IMR-90 (cell line): ENCODE measurements at regions not wholly inside any gene's neighbourhood (a gene's known extent, or its start where the extent isn't known, plus 50 kb on each side); places are given as distances from the start of the nearest gene placed in this dataset.

ENCODE experiments used
- ATAC-seq: fragments of 200-7000 bp; cut with Tn5 transposase; 2 replicates; pipeline ENCODE4 v1.9.1; 2020; ENCODE audit warnings: low read depth, mild to moderate bottlenecking, moderate library complexity
- BruUV-seq: library from RNA; stranded (reverse); fragments of 400-500 nt; replicated peaks from 2 replicates; lab custom pipeline; 2021; lab: Mats Ljungman, UMichigan
- CTCF ChIA-PET: fragments of 300-600 bp; formaldehyde crosslinking; extraction: SDS; loops from one replicate; lab custom pipeline; 2021; ENCODE audit warnings: antibody characterized with exemption; lab: Yijun Ruan, JAX
- POLR2A ChIA-PET: fragments of 300-600 bp; sonication (Branson Sonifier 250); formaldehyde crosslinking; loops from one replicate; lab custom pipeline; 2022; ENCODE audit warnings: antibody characterized with exemption; ENCODE audit not compliant: unreplicated experiment; lab: Charles Lee
- DNase-seq: peaks from one replicate; pipeline ENCODE4 v3.0.0; 2013
- H2AFZ ChIP-seq: replicated peaks from 2 replicates; pipeline ENCODE3; 2013; ENCODE audit warnings: low read length, mild to moderate bottlenecking; ENCODE audit not compliant: poor library complexity
- H2AK5ac ChIP-seq: 2 replicates; pipeline ENCODE4 v1.6.1; 2013; ENCODE audit warnings: low read depth, low read length, inconsistent platforms
- H2AK9ac ChIP-seq: replicated peaks from 2 replicates; pipeline ENCODE3; 2013; ENCODE audit warnings: mild to moderate bottlenecking, low read depth, low read length, moderate library complexity; ENCODE audit not compliant: poor library complexity
- H2BK120ac ChIP-seq: 2 replicates; pipeline ENCODE4 v1.6.1; 2013; ENCODE audit warnings: low read depth, low read length, inconsistent platforms
- H2BK15ac ChIP-seq: 3 replicates; pipeline ENCODE4 v1.6.1; 2013; ENCODE audit warnings: low read depth, low read length, inconsistent platforms
- H2BK20ac ChIP-seq: 2 replicates; pipeline ENCODE4 v1.6.1; 2013; ENCODE audit warnings: low read depth, mild to moderate bottlenecking, inconsistent platforms, low read length, moderate library complexity
- H2BK5ac ChIP-seq: 2 replicates; pipeline ENCODE4 v1.6.1; 2013; ENCODE audit warnings: mild to moderate bottlenecking, low read depth, low read length, inconsistent platforms; ENCODE audit not compliant: poor library complexity, severe bottlenecking
- H3K14ac ChIP-seq: replicated peaks from 2 replicates; pipeline ENCODE4 v1.6.1; 2013; ENCODE audit warnings: low read depth, low read length, inconsistent platforms
- H3K18ac ChIP-seq: 2 replicates; pipeline ENCODE4 v1.6.1; 2013; ENCODE audit warnings: low read depth, low read length, control low read depth
- H3K23ac ChIP-seq: 2 replicates; pipeline ENCODE4 v1.6.1; 2013; ENCODE audit warnings: low read depth, low read length, inconsistent platforms
- H3K27ac ChIP-seq: 2 replicates; pipeline ENCODE4 v1.5.1; 2013; ENCODE audit warnings: mild to moderate bottlenecking, control low read depth, low read length; ENCODE audit not compliant: insufficient read depth
- H3K27me3 ChIP-seq: 2 replicates; pipeline ENCODE4 v1.6.1; 2013; ENCODE audit warnings: low read length; ENCODE audit not compliant: control insufficient read depth, insufficient read depth
- H3K36me3 ChIP-seq: 2 replicates; pipeline ENCODE4 v1.6.1; 2013; ENCODE audit warnings: low read length, mixed read lengths; ENCODE audit not compliant: control insufficient read depth, insufficient read depth
- H3K4ac ChIP-seq: 2 replicates; pipeline ENCODE4 v1.6.1; 2013; ENCODE audit warnings: low read depth, low read length, inconsistent platforms
- H3K4me1 ChIP-seq: 2 replicates; pipeline ENCODE4 v1.6.1; 2013; ENCODE audit warnings: low read length, mixed read lengths; ENCODE audit not compliant: control insufficient read depth, insufficient read depth
- H3K4me2 ChIP-seq: 2 replicates; pipeline ENCODE4 v1.6.1; 2013; ENCODE audit warnings: low read depth, mild to moderate bottlenecking, control low read depth, low read length, moderate library complexity
- H3K4me3 ChIP-seq: 2 replicates; pipeline ENCODE4 v1.5.1; 2013; ENCODE audit warnings: low read depth, mild to moderate bottlenecking, control low read depth, low read length, moderate library complexity; ENCODE audit not compliant: insufficient read depth
- H3K56ac ChIP-seq: 2 replicates; pipeline ENCODE4 v1.6.1; 2013; ENCODE audit warnings: low read length, inconsistent platforms; ENCODE audit not compliant: insufficient read depth; ENCODE audit errors: extremely low read depth
- H3K79me1 ChIP-seq, 2 experiments: 2 replicates each; pipeline ENCODE4 v1.6.1; 2013; ENCODE audit warnings: low read length in 2 of 2, inconsistent platforms in 1 of 2, low read depth in 1 of 2
- H3K9ac ChIP-seq: 2 replicates; pipeline ENCODE4 v1.6.1; 2013; ENCODE audit warnings: low read depth, low read length, control low read depth
- H3K9me1 ChIP-seq: 2 replicates; pipeline ENCODE4 v1.6.1; 2013; ENCODE audit warnings: low read length, inconsistent platforms; ENCODE audit not compliant: insufficient read depth
- H3K9me3 ChIP-seq: 2 replicates; pipeline ENCODE4 v1.6.1; 2013; ENCODE audit warnings: low read length; ENCODE audit not compliant: control insufficient read depth, insufficient read depth
- H4K20me1 ChIP-seq: 2 replicates; pipeline ENCODE4 v1.6.1; 2013; ENCODE audit warnings: low read length, inconsistent platforms; ENCODE audit not compliant: insufficient read depth
- H4K5ac ChIP-seq: 2 replicates; pipeline ENCODE4 v1.6.1; 2013; ENCODE audit warnings: mild to moderate bottlenecking, low read depth, low read length, control low read depth
- H4K8ac ChIP-seq, 2 experiments: 2 replicates each; pipeline ENCODE4 v1.6.1; 2013; ENCODE audit warnings: low read depth in 2 of 2, low read length in 2 of 2, control low read depth in 1 of 2, inconsistent platforms in 1 of 2
- H4K91ac ChIP-seq: 2 replicates; pipeline ENCODE4 v1.6.1; 2013; ENCODE audit warnings: low read depth, low read length, inconsistent platforms; ENCODE audit not compliant: insufficient read depth
- BHLHE40 ChIP-seq: fragments of 150-350 bp; IDR thresholded peaks from 2 replicates; pipeline ENCODE4 v1.6.1; 2016; ENCODE audit warnings: mild to moderate bottlenecking, low read depth, low read length
- CEBPB ChIP-seq: IDR thresholded peaks from 2 replicates; pipeline ENCODE4 v1.6.1; 2012; ENCODE audit warnings: low read depth, low read length, improper control_type of control experiment
- CHD1 ChIP-seq: IDR thresholded peaks from 2 replicates; pipeline ENCODE4 v1.6.1; 2012; ENCODE audit warnings: low read depth, low read length, improper control_type of control experiment
- CTCF ChIP-seq: conservative IDR thresholded peaks from 2 replicates; pipeline ENCODE4 v1.5.1; 2012; ENCODE audit warnings: mild to moderate bottlenecking, low read depth, low read length, improper control_type of control experiment
- FOS ChIP-seq: fragments of 150-350 bp; IDR thresholded peaks from 2 replicates; pipeline ENCODE4 v1.6.1; 2016; ENCODE audit warnings: low read depth, low read length
- MAFK ChIP-seq: IDR thresholded peaks from 2 replicates; pipeline ENCODE4 v1.6.1; 2012; ENCODE audit warnings: low read depth, low read length, improper control_type of control experiment
- MAZ ChIP-seq: IDR thresholded peaks from 2 replicates; pipeline ENCODE4 v1.6.1; 2012; ENCODE audit warnings: low read depth, mild to moderate bottlenecking, low read length, improper control_type of control experiment, moderate library complexity, borderline replicate concordance
- MXI1 ChIP-seq: IDR thresholded peaks from 2 replicates; pipeline ENCODE4 v1.6.1; 2012; ENCODE audit warnings: low read depth, mild to moderate bottlenecking, low read length, moderate library complexity, borderline replicate concordance
- NFE2L2 ChIP-seq: fragments of 150-350 bp; IDR thresholded peaks from 2 replicates; pipeline ENCODE4 v1.6.1; 2016; ENCODE audit warnings: low read depth, mild to moderate bottlenecking, low read length
- POLR2A ChIP-seq: IDR thresholded peaks from 2 replicates; pipeline ENCODE4 v1.6.1; 2012; ENCODE audit warnings: mild to moderate bottlenecking, low read depth, low read length
- RAD21 ChIP-seq: IDR thresholded peaks from 2 replicates; pipeline ENCODE4 v1.6.1; 2012; ENCODE audit warnings: low read length, improper control_type of control experiment
- RFX5 ChIP-seq: IDR thresholded peaks from 2 replicates; pipeline ENCODE4 v1.8.0; 2012; ENCODE audit warnings: low read depth, mild to moderate bottlenecking, low read length, moderate library complexity
- SMC3 ChIP-seq: fragments of 150-350 bp; IDR thresholded peaks from 2 replicates; pipeline ENCODE4 v1.6.1; 2016; ENCODE audit warnings: low read depth, mild to moderate bottlenecking, antibody characterized with exemption, low read length, moderate library complexity
- USF2 ChIP-seq: fragments of 150-350 bp; IDR thresholded peaks from 2 replicates; pipeline ENCODE4 v1.6.1; 2017; ENCODE audit warnings: mild to moderate bottlenecking, antibody characterized with exemption, low read length, low read depth
- whole genome bisulfite sequencing, 2 experiments: methylation state at CpG; one replicate each; pipeline versions ENCODE4 v1.1.5 to v1.1.7; 2013; ENCODE audit warnings: missing lambda C conversion rate in 2 of 2; ENCODE audit not compliant: insufficient read length in 1 of 2; ENCODE audit errors: extremely low coverage in 2 of 2; 5-methylcytosine and 5-hydroxymethylcytosine counted together
- dilution Hi-C: fragments of 300-500 bp; cut with HindIII; formaldehyde crosslinking; loops from one replicate; pipeline ENCODE4 v1.14.3; 2018; ENCODE audit warnings: low sequenced_read_pairs; ENCODE audit not compliant: unreplicated experiment
- in situ Hi-C: fragments of 300-500 bp; cut with MboI; formaldehyde crosslinking; loops from 3 replicates; pipeline ENCODE4 v1.14.3; 2019; ENCODE audit warnings: low sequenced_read_pairs, inconsistent platforms, mixed read lengths
- intact Hi-C: fragments of 100-400 bp; cut with micrococcal nuclease; formaldehyde crosslinking; loops from 2 replicates; pipeline ENCODE4 v1.10.0; 2022

- Histone ChIP-seq H3K4ac (no peak overlapping the region), H3K36me3 (no peaks in the 10 kb centered on the region), H3K4me3 (no peak overlapping the region), H2BK5ac (no peak overlapping the region), H3K9ac (no peak overlapping the region), H2BK120ac (no peak overlapping the region), H2AFZ (no peak overlapping the region), H4K20me1 (no peaks in the 10 kb centered on the region), H3K18ac (no peak overlapping the region), H3K23ac (no peak overlapping the region), H3K9me3 (no peaks in the 10 kb centered on the region), H3K27ac (no peak overlapping the region), H3K14ac (no peak overlapping the region), H2BK15ac (no peak overlapping the region), H2BK20ac (no peak overlapping the region), H3K56ac (no peak overlapping the region), H4K91ac (no peak overlapping the region), H3K27me3 (no peaks in the 10 kb centered on the region), H3K9me1 (no peaks in the 10 kb centered on the region), H4K5ac (no peak overlapping the region), H2AK9ac (no peak overlapping the region), H2AK5ac (no peak overlapping the region), H4K8ac (no peak overlapping the region), H3K4me2 (no peak overlapping the region), H3K79me1 (no peaks in the 10 kb centered on the region), H3K4me1 (no peaks in the 10 kb centered on the region)
- WGBS, 2 experiments, result no CpG with 5 or more reads among the region's 6 CpGs
- TF ChIP-seq RAD21, result no peak
- TF ChIP-seq BHLHE40, result no peak
- TF ChIP-seq RFX5, result no peak
- no peak for TF ChIP-seq CTCF
- TF ChIP-seq MAZ, result no peak
- no peak for TF ChIP-seq CEBPB
- no peak for TF ChIP-seq USF2
- TF ChIP-seq CHD1, result no peak
- TF ChIP-seq MAFK, result no peak
- TF ChIP-seq POLR2A, result no peak
- no peak for TF ChIP-seq MXI1
- no peak for TF ChIP-seq SMC3
- TF ChIP-seq FOS, result no peak
- TF ChIP-seq NFE2L2, result no peak
- ATAC-seq (no peak), DNase-seq (no peak)
- ChIA-PET POLR2A (no interaction called here), CTCF (no interaction called here)
- BruUV-seq, result no TSS peak
- dilution Hi-C loops, result no loop called here
- in situ Hi-C loops, result no loop called here
- intact Hi-C loops, result no loop called here
These were observed 936.2 kb upstream of the LCORL start for GRCh38 chr4:18957716-18958115.
